Fibroblast of skin of right biceps (primary cell): ENCODE measurements at regions not wholly inside any gene's neighbourhood (a gene's known extent, or its start where the extent isn't known, plus 50 kb on each side); places are given as distances from the start of the nearest gene placed in this dataset.

Source experiments
- DNase-seq: peaks from one replicate; pipeline ENCODE4 v3.0.0-alpha.2; 2013

- no peak for DNase-seq
Observed at GRCh38 chr2:239608723-239609122, 207.9 kb upstream of the HDAC4 start.

- DNase-seq = no peak
Observed at GRCh38 chr2:239608260-239608659, 207.4 kb upstream of the HDAC4 start.

GRCh38 chr2:239607517-239608191, 206.8 kb upstream of the HDAC4 start:
- no peak for DNase-seq

GRCh38 chr2:239606741-239607516, 206.1 kb upstream of the HDAC4 start:
- DNase-seq = no peak

- DNase-seq = no peak
Observed at GRCh38 chr2:239605976-239606375, 205.2 kb upstream of the HDAC4 start.

GRCh38 chr2:239605409-239605808, 204.6 kb upstream of the HDAC4 start:
- DNase-seq = no peak

GRCh38 chr2:239604861-239605260, 204.0 kb upstream of the HDAC4 start:
- no peak for DNase-seq

- DNase-seq = no peak
Observed at GRCh38 chr2:239603411-239604356, 202.9 kb upstream of the HDAC4 start.

- no peak for DNase-seq
Observed at GRCh38 chr2:239602290-239603282, 201.8 kb upstream of the HDAC4 start.

GRCh38 chr2:239601880-239602279, 201.1 kb upstream of the HDAC4 start:
- no peak for DNase-seq

- DNase-seq = no peak
Observed at GRCh38 chr2:239601201-239601851, 200.5 kb upstream of the HDAC4 start.

GRCh38 chr2:239600650-239601049, 199.8 kb upstream of the HDAC4 start:
- DNase-seq = no peak

- DNase-seq = no peak
Observed at GRCh38 chr2:239600001-239600593, 199.3 kb upstream of the HDAC4 start.

- DNase-seq = no peak
Observed at GRCh38 chr2:239599299-239599698, 198.5 kb upstream of the HDAC4 start.

- DNase-seq = no peak
Observed at GRCh38 chr2:239598732-239599090, 197.9 kb upstream of the HDAC4 start.

- DNase-seq = no peak
Observed at GRCh38 chr2:239598011-239598731, 197.4 kb upstream of the HDAC4 start.

GRCh38 chr2:239597216-239597615, 196.4 kb upstream of the HDAC4 start:
- no peak for DNase-seq

- DNase-seq = no peak
Observed at GRCh38 chr2:239596792-239597191, 196.0 kb upstream of the HDAC4 start.

GRCh38 chr2:239596253-239596652, 195.4 kb upstream of the HDAC4 start:
- no peak for DNase-seq

- DNase-seq = no peak
Observed at GRCh38 chr2:239595726-239596125, 194.9 kb upstream of the HDAC4 start.
